NCI-H146 (cell line): ENCODE measurements at regions not wholly inside any gene's neighbourhood (a gene's known extent, or its start where the extent isn't known, plus 50 kb on each side); places are given as distances from the start of the nearest gene placed in this dataset.
A peak's percentile ranks its signal among the peaks of the same experiment; 100 is the strongest.

Source experiments
- DNase-seq: peaks from one replicate; lab custom pipeline; 2025; lab: John Stamatoyannopoulos, UW

GRCh38 chr3:182258538-182259177, 534.6 kb upstream of the ATP11B start:
- DNase-seq, result peak; percentile 83

GRCh38 chr3:182259579-182259978, 533.7 kb upstream of the ATP11B start:
- DNase-seq, result peak; percentile 59

- no peak for DNase-seq
Measured at GRCh38 chr3:182261041-182261440, 532.3 kb upstream of the ATP11B start.

GRCh38 chr3:182268711-182269110, 524.6 kb upstream of the ATP11B start:
- no peak for DNase-seq

GRCh38 chr3:182276512-182276911, 516.8 kb upstream of the ATP11B start:
- peak; percentile 30 for DNase-seq

- peak; percentile 100 for DNase-seq
Measured at GRCh38 chr3:182284793-182285192, 508.5 kb upstream of the ATP11B start.

- no peak for DNase-seq
Measured at GRCh38 chr3:182292591-182292990, 500.7 kb upstream of the ATP11B start.

GRCh38 chr3:182294256-182294655, 499.0 kb upstream of the ATP11B start:
- no peak for DNase-seq

GRCh38 chr3:182294696-182295095, 498.6 kb upstream of the ATP11B start:
- DNase-seq, result no peak

GRCh38 chr3:182300266-182300665, 493.0 kb upstream of the ATP11B start:
- no peak for DNase-seq

- DNase-seq, result peak; percentile 28
Measured at GRCh38 chr3:182303169-182303568, 490.1 kb upstream of the ATP11B start.

GRCh38 chr3:182305881-182306665, 487.2 kb upstream of the ATP11B start:
- DNase-seq, result no peak

GRCh38 chr3:182308328-182308727, 485.0 kb upstream of the ATP11B start:
- no peak for DNase-seq

- DNase-seq, result peak; percentile 27
Measured at GRCh38 chr3:182309120-182309519, 484.2 kb upstream of the ATP11B start.

- DNase-seq, result no peak
Measured at GRCh38 chr3:182315313-182315712, 478.0 kb upstream of the ATP11B start.

- no peak for DNase-seq
Measured at GRCh38 chr3:182323126-182323700, 470.1 kb upstream of the ATP11B start.

- DNase-seq, result no peak
Measured at GRCh38 chr3:182323898-182324297, 469.4 kb upstream of the ATP11B start.

GRCh38 chr3:182325213-182325950, 467.9 kb upstream of the ATP11B start:
- DNase-seq, result no peak

- no peak for DNase-seq
Measured at GRCh38 chr3:182327196-182327681, 466.1 kb upstream of the ATP11B start.

GRCh38 chr3:182330646-182331045, 462.7 kb upstream of the ATP11B start:
- no peak for DNase-seq

- no peak for DNase-seq
Measured at GRCh38 chr3:182331341-182331740, 462.0 kb upstream of the ATP11B start.

GRCh38 chr3:182342252-182342651, 451.1 kb upstream of the ATP11B start:
- DNase-seq, result no peak
